ENCODE measurements at regions not wholly inside any gene's neighbourhood (a gene's known extent, or its start where the extent isn't known, plus 50 kb on each side); places are given as distances from the start of the nearest gene placed in this dataset.
A peak's percentile ranks its signal among the peaks of the same experiment; 100 is the strongest.
"Not testable (repeated sequence)": the region's sequence is repeated elsewhere in the genome, so short reads cannot be mapped to it uniquely, and the experiment has no call there.

DNA sequence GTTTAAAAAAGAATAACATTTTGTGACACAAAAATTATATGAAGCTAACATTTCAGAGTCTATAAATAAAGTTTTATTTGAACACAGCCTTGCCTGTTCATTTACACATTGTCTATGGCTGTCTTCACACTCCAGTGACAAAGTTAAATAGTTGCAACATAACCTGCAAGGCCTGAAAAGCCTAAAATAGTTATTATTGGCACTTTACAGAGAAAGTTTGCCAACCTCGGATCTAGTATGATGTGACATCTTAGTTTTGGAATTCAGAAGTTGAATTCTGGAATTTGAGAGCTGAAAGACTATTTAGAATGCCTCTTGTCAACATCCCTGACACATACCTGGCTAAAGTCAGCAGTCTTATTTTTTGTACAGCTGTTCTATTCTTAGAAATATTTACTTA lies 68.3 kb downstream of the DYRK2 start:
- DNase-seq: no peak

DNA sequence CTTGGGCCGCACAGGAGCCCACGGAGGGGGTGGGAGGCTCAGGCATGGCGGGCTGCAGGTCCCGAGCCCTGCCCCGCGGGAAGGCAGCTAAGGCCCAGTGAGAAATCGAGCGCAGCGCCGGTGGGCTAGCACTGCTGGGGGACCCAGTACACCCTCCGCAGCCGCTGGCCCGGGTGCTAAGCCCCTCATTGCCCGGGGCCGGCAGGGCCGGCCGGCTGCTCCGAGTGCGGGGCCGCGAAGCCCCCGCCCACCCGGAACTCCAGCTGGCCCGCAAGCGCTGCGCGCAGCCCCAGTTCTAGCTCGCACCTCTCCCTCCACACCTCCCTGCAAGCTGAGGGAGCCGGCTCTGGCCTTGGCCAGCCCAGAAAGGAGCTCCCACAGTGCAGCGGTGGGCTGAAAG lies 70.8 kb downstream of the DYRK2 start:
- DNase-seq: not testable (repeated sequence)

GRCh38 chr12:67720351-67720856 lies 71.9 kb downstream of the DYRK2 start:
- DNase-seq: no peak

GRCh38 chr12:67721248-67721647 lies 72.7 kb downstream of the DYRK2 start:
- DNase-seq: no peak

- DNase-seq: no peak
Measured at GRCh38 chr12:67722296-67722695, 73.8 kb downstream of the DYRK2 start.

DNA sequence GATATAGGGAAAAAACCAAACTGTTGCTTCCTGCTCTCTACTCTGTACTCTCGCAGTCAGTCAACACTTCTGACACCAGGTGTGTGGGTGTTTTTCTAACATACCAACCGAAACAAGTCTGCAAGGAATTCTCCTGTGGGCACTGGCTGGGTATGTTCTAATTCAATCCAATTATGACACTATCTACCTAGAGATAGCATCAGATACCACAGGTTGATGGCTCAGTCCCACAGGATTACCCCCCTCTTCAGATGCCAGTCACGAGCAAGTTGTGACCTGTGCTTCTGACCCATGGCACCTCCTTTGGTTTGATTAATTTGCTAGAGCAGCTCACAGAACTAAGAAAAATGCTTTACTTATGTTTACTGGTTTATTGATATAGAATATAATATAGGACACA lies 78.3 kb downstream of the DYRK2 start:
- no peak for DNase-seq

- DNase-seq: no peak
Measured at GRCh38 chr12:67727702-67728666, 79.4 kb downstream of the DYRK2 start.

- DNase-seq: no peak
Measured at GRCh38 chr12:67732857-67733256, 84.3 kb downstream of the DYRK2 start.

DNA sequence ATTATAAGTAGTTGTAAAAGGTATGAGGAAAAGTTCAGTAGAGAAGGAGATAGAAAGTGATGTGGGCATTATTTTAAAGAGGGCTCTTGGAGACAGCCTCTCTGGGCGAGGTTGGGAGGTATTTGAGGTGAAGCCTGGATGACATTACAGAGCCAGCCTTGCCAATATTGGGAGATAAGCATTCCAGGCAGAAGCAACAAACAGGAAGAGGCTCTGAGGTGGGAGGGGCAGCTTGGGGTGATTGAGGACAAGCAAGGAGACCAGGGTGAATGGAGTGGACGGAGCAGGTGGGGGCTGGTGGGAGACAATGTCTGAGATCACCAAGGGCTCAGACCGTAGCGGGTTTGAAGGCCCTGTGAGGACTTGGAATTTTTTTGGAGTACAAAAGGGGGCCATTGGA lies 87.3 kb downstream of the DYRK2 start:
- DNase-seq: no peak

GRCh38 chr12:67740711-67741110 lies 92.2 kb downstream of the DYRK2 start:
- DNase-seq: no peak

DNA sequence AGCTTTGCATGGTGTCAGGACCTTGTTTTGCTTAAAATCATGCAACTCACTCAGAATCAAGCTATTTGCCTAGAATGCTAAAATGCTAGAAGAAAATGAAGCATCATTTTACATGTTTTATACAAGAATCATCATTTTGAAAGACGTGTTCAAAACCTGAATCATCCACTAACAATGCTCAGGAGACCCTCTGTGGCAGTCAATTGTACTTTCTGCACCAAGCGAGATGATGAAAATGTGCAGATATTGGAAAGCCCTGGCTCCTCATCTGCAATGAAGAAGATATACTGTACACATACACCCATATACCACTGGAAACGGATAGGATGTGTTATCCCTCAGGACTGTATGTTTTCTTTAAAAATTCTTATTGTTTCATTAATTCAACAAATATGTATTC lies 92.7 kb downstream of the DYRK2 start:
- no peak for DNase-seq

DNA sequence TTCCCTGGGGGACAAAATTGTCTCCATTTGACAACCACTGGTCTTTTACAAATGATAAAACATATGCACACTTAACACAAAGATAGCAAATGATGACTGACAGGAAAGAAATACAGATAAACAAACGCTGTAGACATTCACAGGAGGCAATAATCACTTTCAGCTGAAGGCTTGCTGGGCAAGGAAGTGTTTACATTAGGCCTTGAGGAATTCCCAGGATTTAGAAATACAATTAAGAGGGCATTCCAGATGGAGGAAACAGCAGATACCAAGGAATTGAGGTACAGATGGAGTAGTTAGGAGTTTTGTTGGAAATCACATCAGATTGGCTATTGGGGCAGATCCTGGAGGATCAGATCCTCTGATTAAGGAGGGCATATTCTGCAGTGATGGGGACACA lies 93.9 kb downstream of the DYRK2 start:
- DNase-seq: no peak

GRCh38 chr12:67747869-67748742 lies 99.6 kb downstream of the DYRK2 start:
- no peak for DNase-seq

DNA sequence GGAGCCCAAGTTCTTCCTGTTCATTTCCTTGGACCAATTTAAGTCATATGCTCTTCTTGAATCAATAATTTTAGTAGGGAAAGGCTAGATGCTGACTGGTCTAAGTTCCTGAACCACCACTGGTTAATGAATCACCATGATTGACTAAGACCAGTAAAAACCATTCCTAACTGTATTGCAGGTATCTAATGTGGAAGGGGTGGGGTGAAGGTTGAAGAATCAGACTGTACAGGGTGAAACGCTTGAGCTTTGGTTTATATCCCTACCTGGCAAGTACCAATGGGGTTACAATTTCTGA lies 100.1 kb downstream of the DYRK2 start:
- DNase-seq: no peak

GRCh38 chr12:67750513-67751183 lies 102.1 kb downstream of the DYRK2 start:
- no peak for DNase-seq

GRCh38 chr12:67751381-67751928 lies 102.9 kb downstream of the DYRK2 start:
- DNase-seq: no peak

- no peak for DNase-seq
Measured at GRCh38 chr12:67752226-67752732, 103.7 kb downstream of the DYRK2 start.

DNA sequence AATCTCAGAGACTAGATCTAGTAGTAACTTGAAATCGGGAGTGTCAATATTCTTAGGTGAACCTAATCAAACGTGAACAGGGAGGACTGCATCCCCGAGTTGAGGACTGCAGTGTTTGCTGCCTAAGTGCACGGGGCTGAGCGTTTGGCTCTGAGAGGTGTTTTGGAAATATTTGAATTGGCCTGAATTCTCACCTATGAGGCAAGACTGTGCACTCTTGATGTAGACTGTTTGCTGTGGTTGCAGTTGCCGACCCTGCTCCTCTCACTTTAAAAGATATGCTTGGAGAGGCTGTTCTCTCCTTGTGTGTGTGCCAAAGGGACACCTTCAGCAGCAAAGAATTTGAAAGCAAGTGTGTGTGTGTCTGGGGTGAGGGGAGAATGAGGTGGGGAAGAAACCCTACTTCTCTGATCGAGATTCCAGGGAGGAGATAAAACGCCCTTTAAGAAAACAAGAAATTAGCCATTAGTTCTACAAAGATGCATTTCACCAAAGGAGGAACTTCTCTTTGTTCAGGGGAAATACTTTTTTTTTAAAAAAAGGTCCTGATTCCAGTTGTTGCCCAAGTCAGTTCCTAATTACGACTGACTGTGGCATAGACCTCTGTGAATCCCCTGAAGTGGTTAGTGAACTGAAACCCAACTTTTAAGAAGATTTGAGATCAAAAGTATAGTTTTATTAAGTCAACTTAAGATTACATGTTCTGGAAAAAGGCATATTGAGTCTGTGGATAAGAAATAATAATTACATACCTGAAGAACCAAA lies 106.6 kb downstream of the DYRK2 start:
- DNase-seq: no peak

GRCh38 chr12:67757651-67758050 lies 109.1 kb downstream of the DYRK2 start:
- DNase-seq: no peak

DNA sequence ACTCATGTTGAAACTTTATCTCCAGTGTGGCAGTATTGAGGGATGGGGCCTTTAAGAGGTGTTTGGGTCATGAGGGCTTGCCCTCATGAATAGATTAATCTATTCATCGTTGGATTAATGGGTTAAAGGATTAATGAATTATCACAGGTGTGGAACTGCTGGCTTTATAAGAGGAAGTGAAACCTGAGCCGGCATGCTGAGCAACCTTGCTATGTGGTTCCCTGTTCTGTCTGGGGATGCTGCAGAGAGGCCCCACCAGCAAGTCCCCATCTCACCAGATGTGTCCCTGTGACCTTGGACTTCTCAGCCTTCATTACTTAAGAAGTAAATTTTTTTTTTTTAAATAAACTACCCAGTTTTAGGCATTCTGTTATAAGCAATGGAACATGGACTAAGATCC lies 109.6 kb downstream of the DYRK2 start:
- peak; percentile 45 for DNase-seq

GRCh38 chr12:67758521-67758920 lies 110.0 kb downstream of the DYRK2 start:
- DNase-seq: no peak

- DNase-seq: no peak
Measured at GRCh38 chr12:67759829-67760228, 111.3 kb downstream of the DYRK2 start.

All from CD4-positive, alpha-beta T cell treated with Interleukin-15 for 1 hour (primary cell).